UCSD-AML1 (cell line): ENCODE measurements at regions not wholly inside any gene's neighbourhood (a gene's known extent, or its start where the extent isn't known, plus 50 kb on each side); places are given as distances from the start of the nearest gene placed in this dataset.

ENCODE experiments used
- DNase-seq: peaks from one replicate; lab custom pipeline; 2025; ENCODE audit not compliant: unreplicated experiment; lab: John Stamatoyannopoulos, UW

- no peak for DNase-seq
Measured at GRCh38 chr5:85813146-85813545, 804.6 kb upstream of the COX7C start.

DNA sequence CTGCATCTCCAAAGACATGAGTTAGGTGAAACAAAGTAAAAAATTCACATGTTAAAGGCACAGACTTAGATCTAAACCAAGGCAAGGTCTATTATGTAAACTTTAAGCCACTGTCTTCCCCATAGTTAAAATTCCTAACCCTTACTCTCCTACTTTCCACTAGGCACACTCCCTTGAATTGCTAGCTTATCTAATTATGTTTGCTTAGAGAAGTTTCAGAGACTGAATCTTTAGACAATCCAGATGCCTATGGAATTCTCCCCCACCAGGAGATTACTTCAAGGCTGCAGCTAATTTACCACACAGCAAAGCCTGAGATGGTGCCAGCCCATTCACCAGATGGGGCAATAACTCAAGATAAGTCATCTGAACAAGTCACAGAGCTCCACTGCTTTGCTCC lies 803.1 kb upstream of the COX7C start:
- no peak for DNase-seq

- DNase-seq, result no peak
Measured at GRCh38 chr5:85823462-85824426, 794.0 kb upstream of the COX7C start.

GRCh38 chr5:85838781-85839180 lies 779.0 kb upstream of the COX7C start:
- no peak for DNase-seq

DNA sequence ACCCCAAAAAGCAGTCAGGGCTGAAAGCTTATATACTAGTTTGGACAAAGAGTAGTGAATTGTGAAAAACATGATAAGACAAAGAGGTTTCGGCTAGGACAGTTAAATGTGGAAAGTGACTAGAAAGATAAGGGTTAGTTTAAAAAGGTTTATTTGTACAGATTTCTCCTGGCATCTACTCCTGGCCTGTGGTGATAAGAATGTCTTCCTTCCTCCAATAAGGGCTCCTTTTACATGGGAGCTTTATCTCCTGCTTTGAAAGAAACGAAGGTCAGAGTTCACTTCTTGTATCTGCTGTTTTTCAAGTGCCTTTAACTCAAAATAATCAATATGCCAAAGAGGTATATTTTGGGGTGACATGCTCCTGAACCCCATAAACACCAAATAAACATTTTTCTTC lies 776.1 kb upstream of the COX7C start:
- no peak for DNase-seq

DNA sequence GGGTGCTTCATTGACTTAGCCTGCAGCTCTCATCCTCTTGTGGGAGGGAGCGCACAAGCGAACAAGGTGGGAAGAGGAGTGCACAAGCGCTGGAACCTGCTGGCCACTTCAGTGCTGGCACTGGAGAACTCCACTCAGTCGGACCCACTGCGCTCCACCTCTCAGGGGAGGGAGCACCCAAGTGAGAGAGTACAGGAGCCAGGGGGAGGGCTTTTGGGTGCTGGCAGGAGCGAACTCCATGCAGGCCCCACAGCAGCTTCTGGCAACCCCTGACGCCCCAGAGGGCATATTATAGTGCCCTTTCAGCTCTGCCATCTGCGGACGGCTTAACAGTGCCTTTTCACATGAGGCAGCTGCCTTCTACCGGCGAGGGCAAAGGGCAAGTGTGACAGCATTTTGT lies 774.2 kb upstream of the COX7C start:
- DNase-seq, result no peak

- DNase-seq, result no peak
Measured at GRCh38 chr5:85849411-85849810, 768.3 kb upstream of the COX7C start.

GRCh38 chr5:85865296-85865695 lies 752.4 kb upstream of the COX7C start:
- no peak for DNase-seq

DNA sequence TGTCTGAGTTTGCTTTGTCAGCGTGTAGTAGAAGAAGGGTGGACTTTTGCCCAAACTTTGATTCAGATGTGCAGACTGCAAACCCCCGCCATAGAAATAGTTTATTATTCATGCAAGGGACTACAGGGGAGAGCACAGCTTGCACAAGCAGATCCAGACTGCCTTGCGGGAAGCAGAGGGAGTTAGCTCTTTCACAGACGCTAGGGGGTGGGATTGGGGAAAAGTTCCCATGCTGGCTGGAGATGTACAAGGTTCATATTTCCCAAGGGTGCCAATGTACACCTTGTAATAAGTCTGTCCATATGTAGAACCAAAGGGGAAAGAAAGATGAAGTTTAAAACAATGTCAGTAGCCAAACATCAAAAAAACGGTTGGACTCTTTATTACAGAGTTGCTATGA lies 749.7 kb upstream of the COX7C start:
- DNase-seq, result no peak

- no peak for DNase-seq
Measured at GRCh38 chr5:85893996-85894395, 723.7 kb upstream of the COX7C start.

DNA sequence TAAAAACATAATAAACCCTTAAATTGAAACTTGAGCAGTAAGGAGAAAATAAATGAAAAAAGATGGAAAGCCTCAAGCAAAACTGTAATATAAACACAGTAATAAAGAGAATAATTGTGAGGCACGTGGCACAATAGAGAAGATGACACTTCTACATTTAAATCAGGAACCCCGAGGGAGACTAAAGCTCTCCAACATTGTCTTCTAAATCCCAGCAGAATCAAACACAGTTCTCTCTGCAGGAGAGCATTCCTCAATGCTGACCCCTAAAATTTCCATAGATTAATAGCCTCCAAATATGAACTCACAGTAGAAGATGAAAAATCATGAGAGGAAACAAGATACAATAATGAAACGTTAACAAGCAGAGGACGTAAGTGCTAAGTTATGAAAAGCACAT lies 721.2 kb upstream of the COX7C start:
- DNase-seq, result no peak

DNA sequence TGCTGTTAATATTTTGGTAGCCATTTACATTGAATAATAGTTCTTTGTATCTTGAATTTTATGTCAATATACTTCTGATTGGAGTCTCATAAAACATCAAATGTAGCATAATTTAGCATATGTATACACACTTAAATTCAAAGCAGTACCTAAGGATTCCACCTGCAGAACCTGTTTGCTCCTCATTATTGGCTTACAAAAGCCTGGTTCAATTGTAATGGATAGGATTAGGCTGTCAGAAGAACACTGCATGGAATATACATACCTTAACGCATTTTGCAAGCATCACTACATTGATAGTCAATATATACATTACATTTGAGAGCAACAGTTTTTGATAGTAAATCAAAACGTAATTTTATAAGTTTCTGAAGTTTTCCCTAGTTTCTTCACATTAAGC lies 711.3 kb upstream of the COX7C start:
- DNase-seq, result no peak

DNA sequence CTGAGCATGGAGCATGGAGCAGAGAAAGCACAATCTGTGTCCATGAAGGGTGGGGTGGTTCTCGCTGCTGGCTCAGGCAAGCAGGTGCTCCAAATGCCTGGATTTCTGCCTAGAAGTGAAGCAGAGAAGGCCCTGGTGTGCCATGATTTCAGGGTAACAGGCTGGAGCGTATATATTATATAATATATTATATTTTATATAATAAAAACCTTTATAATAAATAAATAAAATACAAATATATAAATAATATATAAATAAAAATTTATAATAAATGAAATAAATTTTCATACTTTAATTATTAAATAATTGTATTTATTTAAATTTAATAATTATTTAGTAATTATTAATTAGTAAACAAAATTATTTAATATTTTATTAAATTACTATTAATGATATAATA lies 707.4 kb upstream of the COX7C start:
- DNase-seq, result no peak

- DNase-seq, result no peak
Measured at GRCh38 chr5:85920984-85921383, 696.8 kb upstream of the COX7C start.

GRCh38 chr5:85921590-85921989 lies 696.2 kb upstream of the COX7C start:
- no peak for DNase-seq

GRCh38 chr5:85927632-85928031 lies 690.1 kb upstream of the COX7C start:
- DNase-seq, result no peak

GRCh38 chr5:85929713-85930112 lies 688.0 kb upstream of the COX7C start:
- DNase-seq, result no peak

DNA sequence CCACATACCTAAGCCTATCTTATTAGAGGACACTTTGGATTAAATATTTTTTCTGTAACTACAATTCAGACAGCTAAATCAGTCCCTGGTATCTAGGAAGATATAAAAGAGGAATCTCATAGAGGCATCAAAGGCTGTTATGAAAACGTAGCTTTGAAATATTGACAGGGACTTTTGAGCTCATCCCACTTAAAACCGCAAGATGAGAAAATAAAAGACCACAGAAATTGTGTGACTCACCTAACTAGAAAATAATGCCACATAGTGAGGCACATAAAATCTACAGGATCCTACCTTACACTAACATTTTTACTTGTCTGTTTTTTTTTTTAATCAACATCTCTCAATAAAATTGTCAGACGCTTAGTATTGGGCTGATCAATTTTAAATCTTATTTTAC lies 686.5 kb upstream of the COX7C start:
- no peak for DNase-seq

- no peak for DNase-seq
Measured at GRCh38 chr5:85938201-85938600, 679.5 kb upstream of the COX7C start.

DNA sequence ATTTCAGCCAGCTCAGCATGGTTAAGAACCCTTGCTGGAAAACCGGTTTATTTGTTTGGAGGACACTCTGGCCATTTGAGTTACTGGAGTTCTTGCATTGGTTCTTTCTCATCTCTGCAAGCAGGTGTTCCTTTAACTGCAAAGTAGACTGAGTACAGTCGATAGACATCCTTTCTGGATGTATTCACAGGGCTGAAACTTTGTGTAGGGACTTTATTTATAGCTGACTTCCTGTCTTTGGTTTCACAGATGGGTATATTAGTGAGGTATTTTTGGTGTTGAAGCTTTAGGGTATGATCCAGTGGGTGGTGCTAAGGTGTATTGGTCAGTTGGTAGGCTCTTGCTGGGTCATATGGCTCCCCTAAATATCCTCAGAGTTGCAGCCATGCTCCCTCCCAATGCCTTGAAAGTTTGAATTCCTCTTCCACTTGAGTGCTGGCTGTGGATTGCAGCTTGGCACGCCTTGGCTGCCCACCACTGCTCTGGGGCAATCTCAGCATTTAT lies 666.0 kb upstream of the COX7C start:
- no peak for DNase-seq

DNA sequence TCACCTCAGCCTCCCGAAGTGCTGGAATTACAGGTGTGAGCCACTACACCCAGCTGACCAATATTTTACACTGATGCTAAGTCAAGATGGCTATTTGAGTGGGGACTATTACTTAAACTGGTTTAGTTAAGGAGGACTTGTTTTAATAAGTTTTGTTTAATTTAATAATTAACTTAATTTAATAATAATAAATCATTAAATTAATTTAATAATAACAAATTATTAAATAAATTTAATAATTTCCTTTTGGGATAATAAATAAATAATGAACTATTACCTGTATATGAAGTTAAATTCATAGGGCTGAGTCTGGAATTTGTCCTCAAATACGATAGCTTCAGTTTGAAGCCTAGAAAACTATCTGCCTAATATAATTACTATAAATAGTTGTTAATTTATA lies 665.1 kb upstream of the COX7C start:
- no peak for DNase-seq

DNA sequence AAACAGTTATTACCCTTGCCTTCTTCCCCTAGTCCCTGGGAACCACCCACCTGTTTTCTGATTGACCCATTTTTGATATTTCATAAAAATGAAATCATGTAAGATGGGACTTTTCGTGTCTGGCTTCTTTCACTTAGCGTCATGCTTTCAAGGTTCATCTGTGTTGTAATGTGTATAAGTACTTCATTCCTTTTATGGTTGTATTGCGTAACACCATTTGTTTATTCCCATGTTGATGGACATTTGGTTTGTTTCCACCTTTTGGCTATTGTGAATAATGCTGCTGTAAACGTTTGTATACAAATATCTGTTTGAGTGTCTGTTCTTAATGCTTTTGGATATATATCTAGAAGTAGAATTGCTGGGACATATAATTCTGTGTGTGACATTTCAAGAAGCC lies 650.1 kb upstream of the COX7C start:
- no peak for DNase-seq

- DNase-seq, result no peak
Measured at GRCh38 chr5:85972539-85972938, 645.2 kb upstream of the COX7C start.
